ENCODE measurements at regions not wholly inside any gene's neighbourhood (a gene's known extent, or its start where the extent isn't known, plus 50 kb on each side); places are given as distances from the start of the nearest gene placed in this dataset.

DNA sequence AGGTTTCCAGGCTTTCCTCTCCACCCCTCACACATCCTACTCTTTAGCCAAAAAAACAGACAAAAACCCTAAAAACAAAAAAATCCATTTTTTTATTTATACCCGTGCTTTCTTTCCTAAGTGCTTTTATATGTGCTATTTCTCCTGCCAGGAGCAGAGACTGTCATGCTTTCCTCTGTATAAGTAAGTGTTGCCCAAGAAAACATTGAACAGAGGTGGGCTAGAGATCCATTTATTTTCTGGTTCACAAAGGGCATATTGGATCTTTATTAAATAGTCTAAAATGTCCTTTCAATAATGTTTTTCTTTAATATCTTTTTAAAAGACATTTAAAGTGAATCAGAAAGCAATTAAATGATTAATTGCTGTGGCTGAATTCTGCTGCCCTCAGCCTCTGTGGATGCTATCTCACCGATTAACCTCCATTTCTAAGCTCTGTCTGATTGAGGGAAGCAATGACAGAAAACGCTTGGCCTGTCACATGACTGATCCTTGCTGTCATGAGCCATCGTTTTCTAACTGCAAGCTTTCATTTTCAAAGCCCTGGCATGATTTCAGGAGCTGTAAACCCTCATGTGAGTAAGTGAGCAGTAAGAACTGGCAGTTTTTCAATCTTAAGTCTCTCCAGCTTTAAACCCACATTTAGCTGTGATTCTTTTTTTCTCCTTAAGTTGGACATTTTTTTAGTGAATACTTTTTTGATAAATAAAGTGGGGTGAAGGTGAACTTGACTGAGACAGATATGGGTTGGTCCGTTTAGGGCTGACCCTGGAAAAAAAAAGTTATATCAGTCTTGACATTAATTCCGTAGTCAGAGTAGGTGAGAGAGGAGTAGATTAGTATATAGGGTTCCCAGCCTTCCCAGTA, 180.7 kb upstream of the PGRMC2 start:
- CTCF ChIA-PET: interaction anchor here (0.7 to 3.2 kb wide), 4 partner anchors 10 to 18 kb away, joined by 4 to 17 read pairs (median 4); no protein-coding TSS in a partner anchor
- DNase-seq (ENCODE audit: extremely low spot score): no peak
- TF ChIP-seq, protein P1, sequence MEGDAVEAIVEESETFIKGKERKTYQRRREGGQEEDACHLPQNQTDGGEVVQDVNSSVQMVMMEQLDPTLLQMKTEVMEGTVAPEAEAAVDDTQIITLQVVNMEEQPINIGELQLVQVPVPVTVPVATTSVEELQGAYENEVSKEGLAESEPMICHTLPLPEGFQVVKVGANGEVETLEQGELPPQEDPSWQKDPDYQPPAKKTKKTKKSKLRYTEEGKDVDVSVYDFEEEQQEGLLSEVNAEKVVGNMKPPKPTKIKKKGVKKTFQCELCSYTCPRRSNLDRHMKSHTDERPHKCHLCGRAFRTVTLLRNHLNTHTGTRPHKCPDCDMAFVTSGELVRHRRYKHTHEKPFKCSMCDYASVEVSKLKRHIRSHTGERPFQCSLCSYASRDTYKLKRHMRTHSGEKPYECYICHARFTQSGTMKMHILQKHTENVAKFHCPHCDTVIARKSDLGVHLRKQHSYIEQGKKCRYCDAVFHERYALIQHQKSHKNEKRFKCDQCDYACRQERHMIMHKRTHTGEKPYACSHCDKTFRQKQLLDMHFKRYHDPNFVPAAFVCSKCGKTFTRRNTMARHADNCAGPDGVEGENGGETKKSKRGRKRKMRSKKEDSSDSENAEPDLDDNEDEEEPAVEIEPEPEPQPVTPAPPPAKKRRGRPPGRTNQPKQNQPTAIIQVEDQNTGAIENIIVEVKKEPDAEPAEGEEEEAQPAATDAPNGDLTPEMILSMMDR (IDR thresholded peaks at IDR 0.05; ENCODE audit: control extremely low read depth, extremely low read depth, low read depth, missing control alignments): no peak
- POLR2A ChIA-PET: no interaction called here

- ChIA-PET CTCF (interaction anchor here (4.6 kb wide), 1 partner anchor 11 kb away, joined by 33 read pairs; no protein-coding TSS in a partner anchor), POLR2A (no interaction called here)
- TF ChIP-seq, protein P1 (IDR thresholded peaks at IDR 0.05; ENCODE audit: control extremely low read depth, extremely low read depth, low read depth, missing control alignments): no peak
- no peak for DNase-seq (ENCODE audit: extremely low spot score)
These were observed 177.9 kb upstream of the PGRMC2 start for GRCh38 chr4:128465523-128465922.

DNA sequence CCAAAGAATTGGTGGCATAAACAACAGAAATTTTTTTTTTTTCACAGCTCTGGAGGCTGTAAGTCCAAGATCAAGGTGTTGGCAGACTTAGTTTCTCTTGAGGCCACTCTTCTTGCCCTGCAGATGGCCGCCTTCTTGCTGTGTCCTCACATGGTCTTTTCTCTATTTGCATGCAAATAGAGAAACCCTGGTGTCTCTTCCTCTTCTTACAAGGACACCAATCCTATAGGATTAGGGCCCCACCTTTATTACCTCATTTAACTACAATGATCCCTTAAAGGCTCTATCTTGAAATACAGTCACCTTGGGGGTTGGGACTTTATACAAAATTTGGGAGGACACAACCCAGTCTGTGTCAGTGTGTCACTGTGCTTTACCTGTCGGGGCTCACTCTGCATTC, 175.4 kb upstream of the PGRMC2 start:
- no peak for DNase-seq (ENCODE audit: extremely low spot score)
- CTCF ChIA-PET: interaction anchor here (1.5 to 4.6 kb wide), 2 partner anchors 9 to 19 kb away, joined by 4 to 33 read pairs; no protein-coding TSS in a partner anchor
- POLR2A ChIA-PET: no interaction called here
- TF ChIP-seq, protein P1 (IDR thresholded peaks at IDR 0.05; ENCODE audit: control extremely low read depth, extremely low read depth, low read depth, missing control alignments): no peak

- POLR2A ChIA-PET: no interaction called here
- CTCF ChIA-PET: interaction anchor here (1.5 to 4.6 kb wide), 4 partner anchors 8 to 40 kb away, joined by 3 to 33 read pairs (median 10); no protein-coding TSS in a partner anchor
- no peak for DNase-seq (ENCODE audit: extremely low spot score)
- TF ChIP-seq, protein P1 (IDR thresholded peaks at IDR 0.05; ENCODE audit: control extremely low read depth, extremely low read depth, low read depth, missing control alignments): no peak
These were observed 174.6 kb upstream of the PGRMC2 start for GRCh38 chr4:128462103-128462783.

GRCh38 chr4:128461291-128462102, 173.9 kb upstream of the PGRMC2 start:
- TF ChIP-seq, protein P1 (IDR thresholded peaks at IDR 0.05; ENCODE audit: control extremely low read depth, extremely low read depth, low read depth, missing control alignments): no peak
- CTCF ChIA-PET: interaction anchor here (1.5 to 4.6 kb wide), 4 partner anchors 7 to 41 kb away, joined by 3 to 33 read pairs (median 10); no protein-coding TSS in a partner anchor
- POLR2A ChIA-PET: no interaction called here
- DNase-seq (ENCODE audit: extremely low spot score): no peak

DNA sequence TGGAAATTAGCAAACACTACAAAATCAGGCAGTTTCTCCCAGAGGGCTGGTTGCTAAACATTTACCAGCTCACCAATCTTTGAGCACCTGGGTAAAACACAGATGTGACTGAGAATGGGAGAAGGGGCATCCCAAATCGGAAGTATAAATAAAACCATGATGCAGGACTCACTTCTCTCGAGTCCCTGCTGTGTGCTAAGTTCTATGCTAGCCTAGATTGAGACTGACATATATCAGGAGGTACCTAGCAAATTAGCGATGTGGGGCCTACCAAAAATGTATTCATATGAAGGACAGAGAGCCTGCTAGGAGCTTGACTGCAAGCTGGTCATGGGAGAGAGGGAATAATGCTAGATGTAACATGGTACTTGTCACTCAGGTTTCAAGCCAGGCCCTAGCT, 171.9 kb upstream of the PGRMC2 start:
- CTCF ChIA-PET: interaction anchor here (0.9 to 4.1 kb wide), 6 partner anchors 9 to 114 kb away, joined by 3 to 16 read pairs (median 4); no protein-coding TSS in a partner anchor
- no peak for DNase-seq (ENCODE audit: extremely low spot score)
- POLR2A ChIA-PET: no interaction called here
- TF ChIP-seq, protein P1 (IDR thresholded peaks at IDR 0.05; ENCODE audit: control extremely low read depth, extremely low read depth, low read depth, missing control alignments): no peak

Data from GM10248 (cell line).